NCI-H2029 (cell line): ENCODE measurements at regions not wholly inside any gene's neighbourhood (a gene's known extent, or its start where the extent isn't known, plus 50 kb on each side); places are given as distances from the start of the nearest gene placed in this dataset.

ENCODE experiments used
- DNase-seq: peaks from one replicate; lab custom pipeline; 2025; lab: John Stamatoyannopoulos, UW

DNA sequence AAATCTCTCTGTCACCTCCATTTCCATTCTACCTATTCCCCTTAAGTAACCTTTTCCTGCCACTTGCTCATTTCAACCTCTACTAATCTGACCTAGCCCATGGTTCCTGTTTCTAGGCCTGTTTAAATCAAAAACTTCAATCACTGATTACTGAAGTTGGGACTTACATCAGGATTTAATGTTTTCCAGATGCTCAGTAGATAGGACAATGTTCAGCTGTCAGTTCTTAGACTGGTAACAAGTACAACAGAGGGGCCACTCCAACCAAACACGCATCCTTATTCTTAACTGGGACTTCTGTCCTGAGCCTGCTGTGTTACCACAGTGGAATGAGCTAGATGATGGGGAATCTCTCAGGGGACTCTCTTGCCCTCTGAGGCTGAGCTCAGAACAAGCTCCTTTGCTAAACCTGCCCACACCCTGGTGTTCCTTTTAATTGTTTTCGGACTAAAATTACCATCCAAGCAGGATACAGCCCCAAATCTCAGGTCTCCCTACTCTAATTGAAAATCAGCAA lies 974.6 kb downstream of the TTLL7 start:
- DNase-seq: no peak

DNA sequence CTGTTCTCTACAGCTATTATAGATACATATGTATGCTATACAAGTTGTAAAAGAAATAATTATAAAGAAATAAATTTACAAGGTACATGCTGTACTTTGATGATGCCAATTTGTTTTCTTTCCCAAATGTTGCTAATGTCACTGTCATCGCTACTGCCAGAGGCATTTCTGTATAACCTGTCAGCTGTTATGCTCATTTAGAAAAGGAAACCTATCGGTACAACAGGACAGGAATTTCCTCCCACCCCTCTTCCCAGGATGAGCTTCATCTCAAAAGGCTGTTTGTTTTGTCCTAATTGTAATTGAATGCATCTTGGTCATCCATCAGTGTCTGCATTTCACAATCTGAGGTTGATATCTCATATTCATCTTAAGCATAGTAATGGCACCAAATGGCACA lies 975.7 kb downstream of the TTLL7 start:
- DNase-seq: no peak

DNA sequence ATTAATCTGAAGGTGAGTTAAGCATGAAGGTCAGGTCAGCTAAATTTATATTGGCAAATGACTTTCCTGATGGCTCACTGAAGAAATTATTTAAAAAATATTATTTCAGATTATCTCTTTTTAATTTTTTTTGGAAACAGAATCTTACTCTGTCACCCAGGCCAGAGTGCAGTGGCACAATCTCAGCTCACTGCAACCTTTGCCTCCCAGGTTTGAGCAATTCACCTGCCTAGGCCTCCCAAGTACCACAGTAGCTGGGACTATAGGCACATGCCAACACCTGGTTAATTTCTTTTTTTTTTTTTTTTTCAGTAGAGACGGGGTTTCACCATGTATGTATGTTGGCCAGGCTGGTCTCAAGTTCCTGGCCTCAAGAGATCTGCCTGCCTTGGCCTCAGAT lies 976.7 kb downstream of the TTLL7 start:
- no peak for DNase-seq

DNA sequence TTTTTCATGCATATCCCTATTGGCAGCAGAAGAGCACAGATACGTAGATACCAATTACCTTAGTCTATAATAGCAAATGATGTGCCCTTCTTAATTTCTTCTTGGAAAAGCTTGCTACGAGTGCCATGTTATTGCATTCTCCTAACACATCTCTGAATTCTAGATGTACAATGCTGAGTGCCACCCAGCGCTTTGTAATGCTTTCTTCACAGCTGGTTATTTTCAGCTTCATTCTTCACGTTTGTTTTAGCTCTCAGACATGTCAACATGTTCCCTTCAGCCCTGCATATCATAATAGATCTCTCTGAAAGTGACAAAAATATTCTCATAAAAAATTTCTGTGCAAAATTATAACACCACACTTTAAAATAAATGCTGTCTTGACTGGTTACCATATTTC lies 981.2 kb downstream of the TTLL7 start:
- DNase-seq: no peak

DNA sequence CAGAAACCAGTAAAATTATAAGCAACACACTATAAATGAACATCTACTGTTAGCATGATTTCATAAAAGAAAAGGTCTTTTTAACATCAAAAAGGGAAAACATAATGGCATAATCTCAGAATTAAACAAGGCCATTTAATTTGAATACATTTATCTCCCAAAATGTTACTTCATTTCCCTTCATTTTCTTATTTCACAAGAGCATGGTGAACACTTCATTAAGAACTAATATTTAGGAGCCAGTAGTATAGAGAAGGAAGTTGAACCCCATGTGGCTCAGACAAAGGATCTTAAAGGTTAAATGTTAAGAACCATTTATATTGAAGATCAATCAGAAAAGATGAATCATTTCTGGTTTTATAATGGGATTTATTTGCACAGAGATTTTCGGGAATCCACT lies 981.7 kb downstream of the TTLL7 start:
- DNase-seq: no peak

DNA sequence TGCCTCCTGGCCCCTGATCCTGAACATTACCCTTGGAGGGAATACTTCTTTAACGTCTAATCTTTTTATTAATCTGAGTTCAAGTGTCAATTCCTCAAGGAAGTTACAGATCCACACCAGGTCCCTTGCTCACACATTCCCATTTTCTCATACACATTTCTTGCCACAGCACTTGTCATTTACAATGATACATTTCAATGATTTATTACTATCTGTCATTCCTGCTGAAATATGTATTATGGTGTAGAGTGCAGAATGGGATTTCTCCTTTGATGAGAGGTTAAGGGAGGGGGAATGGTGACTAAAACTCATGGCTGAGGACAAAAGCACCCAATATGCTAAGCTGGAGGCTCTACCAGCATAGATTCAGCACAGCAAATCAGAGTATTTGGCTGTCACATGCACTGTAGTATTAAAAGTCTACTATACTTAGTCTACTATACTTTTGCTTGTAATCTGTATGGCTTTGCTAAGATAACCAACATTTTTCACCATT lies 982.5 kb downstream of the TTLL7 start:
- no peak for DNase-seq

DNA sequence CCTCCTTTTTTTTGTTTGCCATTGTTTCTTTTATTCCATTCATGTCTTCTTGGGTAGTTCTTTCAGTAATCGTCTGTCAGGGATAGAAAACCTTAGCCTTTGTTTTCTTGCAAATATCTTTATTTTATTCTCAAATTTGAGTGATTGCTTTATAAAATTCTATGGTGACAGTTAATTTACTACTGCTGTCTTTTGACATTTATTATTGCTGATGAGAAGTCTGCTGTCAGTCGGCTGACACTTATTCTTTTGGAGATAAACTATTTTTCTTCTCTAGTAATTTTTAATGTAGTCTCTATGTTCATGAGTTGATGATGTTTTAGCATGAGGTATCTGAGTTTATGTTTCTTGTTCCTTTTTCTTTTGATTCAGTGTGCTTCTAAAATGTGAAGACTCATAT lies 983.8 kb downstream of the TTLL7 start:
- DNase-seq: no peak

DNA sequence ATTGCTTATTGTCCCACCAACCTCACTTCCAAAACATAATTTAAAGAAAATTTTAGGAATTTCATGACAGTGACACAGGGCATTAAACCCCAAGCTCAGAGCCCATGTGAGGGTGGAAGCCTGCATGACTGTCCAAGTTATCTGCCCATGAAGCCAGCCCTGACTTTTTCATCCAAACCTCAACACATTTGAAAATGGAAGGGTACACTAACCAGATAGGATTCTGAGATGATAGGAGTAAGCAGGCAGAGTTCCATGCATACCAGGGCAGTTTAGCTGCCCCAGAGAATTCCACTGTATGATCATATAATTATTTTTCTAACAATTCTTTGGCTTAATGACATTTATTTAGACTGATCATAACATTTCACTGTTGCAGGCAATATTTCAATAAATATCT lies 986.0 kb downstream of the TTLL7 start:
- no peak for DNase-seq

DNA sequence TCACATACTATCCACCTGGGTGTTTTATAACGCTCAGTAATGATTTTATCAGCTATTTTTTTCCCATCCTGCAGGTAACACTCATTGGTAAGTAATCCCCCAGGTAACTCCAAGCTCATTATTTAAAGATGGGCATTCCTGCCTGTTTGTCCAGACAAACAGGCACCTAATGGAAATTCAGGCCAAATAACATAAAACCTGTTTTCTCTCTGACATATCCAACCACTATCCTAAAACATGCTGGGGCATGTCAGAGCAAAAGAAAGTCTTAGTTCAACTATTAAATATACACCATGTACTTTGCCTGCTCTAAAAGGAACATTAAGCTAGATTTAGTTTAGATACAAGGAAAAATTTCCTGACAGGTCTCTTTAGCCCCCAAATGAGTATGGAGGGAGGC lies 987.7 kb downstream of the TTLL7 start:
- no peak for DNase-seq

DNA sequence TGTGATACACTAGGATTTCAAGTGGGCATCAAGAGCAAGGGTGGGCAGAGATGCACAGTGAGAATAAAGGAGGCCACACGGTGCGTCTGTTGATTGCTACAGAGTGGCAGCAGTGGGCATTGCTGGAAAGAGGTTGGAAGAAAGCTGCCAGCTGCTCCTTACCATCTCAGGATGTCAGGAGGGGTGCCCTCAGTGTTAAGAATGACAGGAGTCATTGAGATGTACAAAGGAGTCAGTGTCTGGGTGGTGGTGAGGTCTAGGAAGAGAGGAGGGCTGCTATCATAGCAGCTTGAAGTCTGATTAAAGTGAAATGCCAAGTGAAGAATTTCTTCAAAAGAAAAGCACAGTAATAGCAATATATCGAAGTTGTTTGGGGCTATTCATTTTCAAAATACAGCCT lies 992.7 kb downstream of the TTLL7 start:
- no peak for DNase-seq

DNA sequence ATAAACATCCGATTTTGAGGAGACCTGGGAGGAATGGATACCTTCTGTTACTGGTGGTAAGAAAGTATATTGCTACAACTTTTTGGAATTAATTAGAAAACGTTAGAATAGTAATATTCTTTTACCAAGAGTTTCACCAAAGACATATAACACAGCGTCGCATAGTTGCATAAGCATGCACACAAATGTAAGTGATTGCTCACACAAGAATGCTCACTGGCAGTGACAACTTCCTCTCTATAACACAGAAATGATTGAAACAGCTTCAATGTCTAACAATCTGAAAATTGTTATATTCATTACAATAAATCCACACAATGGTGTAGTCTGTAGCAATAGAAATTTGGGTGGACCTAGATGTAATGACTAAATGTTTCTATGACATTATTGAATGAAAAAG lies 998.6 kb downstream of the TTLL7 start:
- no peak for DNase-seq

DNA sequence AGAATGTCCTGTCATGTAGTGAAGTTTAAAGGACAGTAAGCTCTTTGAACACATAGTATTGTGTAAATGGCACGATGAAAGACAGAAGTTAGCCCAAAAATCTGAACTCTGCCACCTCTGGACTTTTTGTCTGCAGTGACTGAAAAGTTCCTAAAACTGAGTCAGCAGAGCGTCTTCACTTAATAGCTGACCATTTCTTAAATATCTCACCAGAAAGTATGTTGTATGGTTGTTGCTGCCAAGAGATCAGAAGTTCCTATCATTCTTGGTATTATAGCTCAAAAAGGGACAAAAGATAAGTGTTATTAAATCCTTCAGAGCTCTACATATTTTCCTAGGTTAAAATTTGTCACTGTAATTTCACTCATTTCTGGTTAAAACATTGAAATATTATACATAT lies 1003.0 kb downstream of the TTLL7 start:
- DNase-seq: no peak

DNA sequence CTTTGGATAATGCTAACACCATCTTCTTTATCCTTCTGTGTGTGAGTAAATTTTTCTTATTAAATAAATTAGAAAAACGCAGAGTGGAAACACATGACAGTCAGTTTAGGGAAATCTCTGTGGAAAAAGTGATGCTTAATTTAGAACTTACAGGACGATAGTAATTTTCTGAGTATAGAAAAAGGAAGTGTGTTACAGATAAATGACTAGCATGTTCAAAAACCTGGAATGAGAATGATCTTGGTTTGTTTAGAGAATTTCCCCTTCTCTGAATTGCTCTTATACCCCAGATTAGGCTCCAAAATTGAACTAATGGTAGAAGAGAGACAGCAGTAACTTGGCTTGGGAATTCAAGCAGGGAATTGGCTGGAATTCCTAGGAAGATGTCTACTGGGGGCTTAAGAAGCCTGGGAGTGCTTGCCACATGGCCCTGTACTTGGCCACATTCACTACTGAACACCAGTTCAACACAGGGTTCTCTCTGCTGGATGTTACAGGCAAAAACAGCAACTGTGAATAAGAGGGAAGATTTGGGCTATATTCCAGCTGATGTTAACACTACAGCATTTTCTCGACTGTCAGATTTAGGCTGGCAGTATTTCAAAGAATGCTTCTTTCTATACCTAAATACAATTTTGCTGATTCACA lies 1004.2 kb downstream of the TTLL7 start:
- DNase-seq: no peak

DNA sequence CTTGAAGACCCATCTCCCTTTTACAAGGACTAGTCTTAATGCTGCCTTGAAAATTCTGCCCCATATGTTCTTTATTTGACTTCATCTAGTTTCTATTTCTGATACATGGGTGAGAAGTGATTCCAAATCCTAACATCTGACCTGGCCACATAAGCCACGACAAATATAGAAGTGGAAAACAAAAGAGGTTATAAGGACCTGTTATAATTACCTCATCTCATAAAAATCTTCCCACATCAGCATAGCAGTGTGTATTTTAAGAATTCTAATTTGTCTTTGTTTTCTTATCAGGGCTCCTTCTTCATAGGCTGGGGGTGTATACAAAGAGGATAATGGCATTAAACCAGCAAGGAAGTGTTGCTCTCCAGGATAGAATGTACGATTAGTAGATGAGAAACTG lies 1007.4 kb downstream of the TTLL7 start:
- DNase-seq: no peak

DNA sequence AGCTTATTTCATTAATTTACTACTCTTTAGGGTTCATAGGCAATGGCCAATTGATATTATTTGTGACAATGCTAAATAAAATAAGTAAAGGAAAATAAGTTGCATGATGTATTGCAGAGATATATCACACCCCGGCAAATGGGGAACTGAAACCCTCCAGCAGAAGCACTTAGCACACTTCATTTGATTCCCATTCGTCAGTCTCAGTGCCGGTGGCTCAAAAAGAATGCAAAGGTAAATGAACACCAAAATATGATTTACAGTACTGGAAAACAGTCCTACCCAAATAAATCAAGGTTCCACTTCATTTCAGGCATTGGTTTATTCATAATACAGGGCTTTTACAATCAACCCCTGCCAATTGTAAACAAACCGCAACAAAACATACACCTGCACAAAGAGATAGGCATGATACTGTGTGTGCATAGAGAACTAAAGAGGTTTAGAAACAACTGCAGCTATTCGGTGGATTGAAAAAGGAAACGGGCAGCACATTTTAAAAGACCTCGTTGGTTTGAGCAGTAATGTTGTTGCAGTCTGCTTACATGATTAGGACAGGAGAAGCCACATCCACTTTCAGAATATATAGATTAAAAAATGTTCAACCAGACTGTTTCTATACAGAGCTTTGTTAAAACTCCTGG lies 1019.2 kb downstream of the TTLL7 start:
- peak; percentile 73 for DNase-seq

DNA sequence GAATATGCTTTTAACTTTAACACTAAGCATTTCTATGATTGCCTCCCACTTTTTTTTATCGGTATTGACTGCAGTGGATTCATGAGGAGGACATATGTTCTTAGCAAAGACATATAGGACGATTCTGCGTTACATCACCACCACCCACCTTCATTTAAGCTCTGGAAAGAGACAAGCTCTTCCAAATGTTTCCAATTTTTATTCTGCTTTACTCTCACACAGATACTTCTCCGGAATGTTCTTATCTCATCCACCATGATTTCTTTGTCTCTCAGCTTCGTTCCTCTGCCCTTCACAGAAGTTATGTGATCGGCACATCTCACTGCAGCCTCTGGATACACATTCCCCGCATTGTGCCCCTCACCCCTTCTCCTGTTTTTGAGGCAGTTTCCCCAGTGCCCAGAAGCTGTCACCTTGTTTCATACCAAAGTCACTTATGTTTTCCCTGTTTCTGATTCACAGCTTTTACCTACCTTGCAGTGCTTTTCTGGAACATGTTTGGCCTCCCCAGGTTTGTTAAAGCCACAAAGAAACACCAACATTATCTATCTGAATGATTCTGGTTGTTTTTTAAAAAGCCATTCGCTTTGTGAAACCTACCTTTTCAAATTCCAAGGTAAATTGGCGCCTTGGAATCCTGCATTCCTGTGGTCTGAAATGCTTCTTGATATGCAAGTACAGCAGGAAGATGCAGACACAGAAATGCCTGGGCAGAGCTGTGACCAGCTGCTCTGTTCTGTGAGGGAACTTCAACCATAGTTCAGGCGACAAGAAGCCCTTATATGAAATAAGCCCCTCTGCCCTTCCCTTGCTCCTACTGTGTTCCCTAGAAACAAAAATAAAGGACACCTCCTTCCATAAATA lies 1020.2 kb downstream of the TTLL7 start:
- no peak for DNase-seq

DNA sequence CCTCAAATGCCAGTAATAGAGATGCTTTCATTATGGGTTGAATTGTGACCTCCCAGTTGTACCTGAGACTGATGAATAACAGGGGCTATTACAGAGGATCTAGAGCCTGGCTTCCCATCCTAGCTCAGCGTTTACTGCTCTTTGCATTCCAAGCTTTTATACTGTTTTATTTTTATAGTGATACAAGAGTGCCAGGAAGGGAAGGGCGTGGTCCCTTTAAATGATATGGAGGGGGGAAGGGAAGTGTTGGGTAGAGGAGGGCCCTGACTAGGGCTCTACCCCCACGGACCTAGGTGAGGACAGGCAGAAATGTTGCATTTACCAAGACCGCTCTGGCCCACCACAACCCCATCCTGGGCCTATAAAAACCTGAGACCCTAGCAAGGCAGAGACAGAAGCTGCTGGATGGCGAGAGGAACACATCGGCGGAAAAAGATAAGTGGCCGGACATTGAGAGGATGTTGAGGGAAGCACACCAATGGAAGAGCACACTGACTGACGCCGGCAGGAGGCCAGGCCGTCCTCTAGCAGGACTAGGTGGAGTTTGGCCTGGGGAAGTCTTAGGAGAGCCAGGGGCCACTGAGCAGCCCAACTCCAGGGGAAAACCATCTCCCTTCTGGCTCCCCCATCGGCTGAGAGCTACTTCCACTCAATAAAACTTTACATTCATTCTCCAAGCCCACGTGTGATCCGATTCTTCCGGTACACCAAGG lies 1025.9 kb downstream of the TTLL7 start:
- DNase-seq: no peak

DNA sequence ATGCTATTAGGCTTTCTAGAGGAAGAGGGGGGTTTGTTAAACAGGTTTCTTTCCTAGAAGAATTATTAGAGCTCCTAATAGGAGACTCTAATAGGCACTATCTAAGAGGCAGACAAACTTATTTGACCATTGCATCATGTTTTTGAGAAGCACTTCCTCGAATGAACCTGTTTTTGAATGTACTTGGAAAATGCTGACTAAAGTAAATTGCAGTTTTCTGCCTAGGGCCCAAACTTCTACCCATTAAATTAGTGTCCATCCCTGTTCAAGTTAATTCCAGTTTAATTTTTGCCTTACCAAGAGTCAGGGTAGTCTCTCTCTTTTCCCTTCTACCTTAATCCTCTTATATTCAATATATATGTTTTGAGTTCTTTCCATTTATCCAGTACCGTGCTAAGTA lies 1029.6 kb downstream of the TTLL7 start:
- no peak for DNase-seq

DNA sequence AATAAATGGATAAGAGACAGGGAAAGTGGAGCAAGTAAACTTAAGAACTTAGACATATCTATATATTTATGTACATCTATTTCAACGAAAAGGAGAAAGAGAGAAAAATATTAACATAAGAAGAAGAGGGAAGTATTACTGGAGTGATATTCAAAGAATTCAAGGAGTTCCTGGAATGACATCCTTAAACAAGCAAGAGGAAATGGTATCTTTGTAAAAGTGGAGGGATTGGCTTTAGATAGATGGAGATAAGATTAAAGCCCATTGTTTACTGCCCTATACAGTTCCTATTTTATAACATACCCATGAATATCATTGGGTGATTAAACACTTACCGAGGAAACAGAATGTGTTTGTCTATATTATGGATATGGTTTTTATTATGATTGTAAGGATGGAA lies 1036.3 kb downstream of the TTLL7 start:
- no peak for DNase-seq

DNA sequence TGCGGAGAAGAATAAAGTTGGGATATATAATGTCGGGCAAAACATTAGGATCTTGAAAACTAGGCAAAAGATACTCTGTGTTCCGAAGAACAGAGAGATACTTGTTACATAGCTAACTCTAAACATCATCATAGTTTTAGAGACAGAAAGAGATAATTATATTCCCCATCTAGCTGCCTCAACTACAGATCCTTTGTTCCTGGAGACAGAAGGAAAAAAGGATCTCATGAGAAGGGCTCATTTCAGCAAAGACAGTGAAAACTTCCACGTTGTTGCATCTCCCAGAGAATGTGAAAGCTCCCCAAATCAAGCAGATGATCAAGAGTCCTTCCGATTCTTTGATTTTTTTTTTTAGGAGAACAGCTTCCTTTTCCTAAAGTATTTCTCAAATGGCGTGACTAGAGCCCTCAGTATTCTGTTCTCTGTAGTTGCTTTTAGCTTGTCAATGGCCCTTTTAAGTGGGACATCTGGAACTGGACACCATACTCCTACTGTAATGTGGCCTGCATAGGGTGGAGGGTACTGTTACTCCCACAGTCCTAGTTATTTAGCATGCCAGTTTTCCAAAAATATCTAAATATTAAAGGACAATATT lies 1048.2 kb downstream of the TTLL7 start:
- no peak for DNase-seq

DNA sequence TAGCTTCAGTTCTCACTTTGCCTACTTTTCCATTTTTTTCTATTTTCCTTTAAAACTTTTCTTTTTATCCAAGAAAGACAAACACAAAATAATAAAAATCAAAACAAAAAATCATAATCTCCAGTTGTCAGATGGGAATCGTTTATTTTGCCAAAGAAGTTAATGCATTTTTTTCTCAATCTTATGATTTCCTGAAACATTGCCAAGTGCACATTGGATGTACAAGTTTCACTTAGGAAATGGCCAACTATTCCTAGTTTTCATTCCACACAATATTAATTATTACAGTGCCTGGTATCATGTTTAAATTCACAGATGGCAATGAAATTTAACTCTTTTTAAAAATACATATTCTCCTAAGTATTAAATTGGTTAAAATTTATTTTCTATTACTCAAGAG lies 1050.5 kb downstream of the TTLL7 start:
- DNase-seq: no peak

DNA sequence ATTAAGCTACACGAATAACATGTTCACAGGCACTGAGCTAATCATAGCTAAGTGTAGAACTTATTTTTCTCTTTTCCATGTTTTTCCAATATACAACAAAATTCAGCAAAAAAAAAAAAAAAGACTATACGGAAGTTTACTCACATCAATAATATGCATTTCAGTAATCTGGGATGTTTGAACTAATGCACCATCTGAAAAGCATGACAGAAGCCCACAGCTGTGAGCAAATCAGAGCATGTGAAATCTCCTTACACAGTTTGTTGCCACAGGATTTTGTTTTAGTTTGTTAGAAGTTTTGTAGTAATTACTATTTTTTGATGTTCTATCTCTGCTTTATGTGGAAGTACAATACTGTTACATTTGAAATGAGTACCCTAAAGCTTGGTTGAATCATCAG lies 1051.7 kb downstream of the TTLL7 start:
- no peak for DNase-seq
